Right ventricle myocardium superior (tissue), 1 donor: ENCODE measurements at regions not wholly inside any gene's neighbourhood (a gene's known extent, or its start where the extent isn't known, plus 50 kb on each side); places are given as distances from the start of the nearest gene placed in this dataset.
"Not testable (repeated sequence)": the region's sequence is repeated elsewhere in the genome, so short reads cannot be mapped to it uniquely, and the experiment has no call there.

ENCODE experiments used
- ATAC-seq: fragments of 200-7000 bp; cut with Tn5 transposase; one replicate; pipeline ENCODE4 v1.9.1; 2020; ENCODE audit warnings: mild to moderate bottlenecking; ENCODE audit not compliant: poor library complexity
- DNase-seq: peaks from one replicate; pipeline ENCODE4 v3.0.0-alpha.2; 2020
- intact Hi-C: fragments of 100-400 bp; cut with DNase I; formaldehyde crosslinking; loops from one replicate; pipeline ENCODE4 v1.11.2; 2022
- donor health status: DM: no; HTN: yes; CAD: no; lungs with severe emphysema.

DNA sequence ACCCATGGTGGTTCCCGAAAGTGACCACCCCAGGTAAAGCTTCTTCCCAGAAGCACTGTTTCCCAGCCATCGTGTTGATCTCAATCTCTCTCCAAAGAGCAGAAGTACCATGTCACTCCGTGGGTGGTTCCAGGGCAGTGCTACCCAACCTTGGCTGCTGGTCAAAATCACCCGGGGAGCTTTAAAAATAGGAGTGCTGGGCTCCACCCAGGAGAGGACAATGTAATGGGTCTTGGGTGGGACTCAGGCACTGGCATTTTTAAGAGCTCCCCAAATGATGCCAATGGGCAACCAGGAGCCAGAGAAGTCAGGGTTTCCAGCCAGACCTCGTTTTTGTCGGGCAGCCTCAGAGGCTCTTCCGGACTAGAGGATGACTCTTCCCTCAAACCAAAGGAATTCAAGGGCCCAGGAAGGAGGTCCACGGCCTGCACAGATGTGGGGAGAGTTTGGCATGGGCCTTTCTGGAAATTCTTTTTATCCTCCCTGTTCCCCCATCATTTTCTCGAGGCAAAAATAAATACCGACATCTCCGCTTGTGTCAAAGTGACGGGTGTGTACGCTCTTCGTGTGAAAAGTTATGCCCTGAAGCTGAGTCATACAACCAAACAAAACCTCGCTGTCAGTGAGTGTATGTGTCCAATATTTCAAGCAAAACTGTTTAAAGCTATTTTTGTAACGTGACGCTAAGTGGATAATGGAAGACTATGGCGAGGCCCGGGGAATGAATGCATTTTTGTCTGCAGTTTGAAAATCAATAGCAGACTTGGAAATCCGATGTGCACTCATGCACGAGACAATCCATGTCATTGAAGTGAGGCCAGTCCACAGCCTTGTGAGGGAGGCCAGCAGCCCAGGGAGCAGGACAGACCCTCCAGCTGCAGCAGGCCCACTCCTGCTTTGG, 364.1 kb downstream of the FOXL1 start:
- DNase-seq (no peak), ATAC-seq (no peak)
- intact Hi-C loops: no loop called here

DNA sequence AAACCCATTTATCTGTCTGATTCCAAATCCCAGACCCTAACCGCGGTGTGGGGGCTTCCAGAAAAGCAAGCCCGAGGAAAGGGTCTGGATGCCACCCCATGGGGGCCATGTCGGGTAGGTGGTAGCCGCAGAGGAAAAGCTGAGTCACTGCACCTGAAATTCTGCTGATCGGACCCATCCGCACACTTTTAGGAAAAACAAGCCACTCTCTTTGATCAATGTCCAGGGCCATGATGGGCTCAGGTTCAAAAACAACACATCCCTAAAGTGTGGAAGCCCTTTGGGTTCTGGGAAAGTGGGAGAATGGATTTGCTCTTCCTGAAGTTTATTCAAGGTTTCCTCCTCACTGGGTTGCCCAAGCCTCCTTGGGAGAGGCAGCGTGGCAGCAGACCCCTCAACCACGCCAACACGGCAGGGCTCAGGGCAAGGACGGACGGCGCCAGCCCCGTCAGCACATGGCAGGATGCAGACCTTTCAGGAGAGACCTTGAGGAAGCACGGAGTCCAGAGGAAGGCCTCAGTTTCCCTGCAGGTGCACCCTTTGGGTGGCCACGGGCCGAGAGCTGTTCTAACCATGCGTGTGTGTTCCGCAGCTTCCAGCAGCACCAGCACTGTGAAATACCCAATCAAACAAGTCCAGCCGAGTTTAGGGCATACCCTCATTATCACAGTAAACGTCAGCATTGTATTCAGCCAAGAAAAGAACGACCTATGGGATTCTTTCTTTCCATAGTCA, 367.0 kb downstream of the FOXL1 start:
- no peak for DNase-seq
- intact Hi-C loops: no loop called here
- no peak for ATAC-seq

DNA sequence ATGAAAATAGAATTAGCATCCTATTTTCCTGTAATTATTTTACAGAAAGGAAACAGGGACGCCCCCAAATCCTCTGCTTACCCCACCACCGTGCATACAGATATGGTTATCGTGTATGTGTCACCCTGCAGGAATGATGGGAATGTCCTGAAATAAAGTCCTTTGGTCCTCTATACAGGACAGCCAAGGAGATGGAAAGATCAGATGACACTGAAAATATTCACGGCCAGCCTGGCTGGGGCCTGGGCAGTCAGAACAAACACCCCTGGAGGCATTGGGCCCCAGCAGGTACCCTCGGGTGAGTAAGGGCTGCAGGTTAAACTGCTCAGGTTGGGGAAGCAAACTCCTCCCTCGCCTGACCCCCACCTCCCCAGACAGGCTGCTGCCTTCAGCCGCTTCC, 368.0 kb downstream of the FOXL1 start:
- DNase-seq (no peak), ATAC-seq (no peak)
- intact Hi-C loops: no loop called here

DNA sequence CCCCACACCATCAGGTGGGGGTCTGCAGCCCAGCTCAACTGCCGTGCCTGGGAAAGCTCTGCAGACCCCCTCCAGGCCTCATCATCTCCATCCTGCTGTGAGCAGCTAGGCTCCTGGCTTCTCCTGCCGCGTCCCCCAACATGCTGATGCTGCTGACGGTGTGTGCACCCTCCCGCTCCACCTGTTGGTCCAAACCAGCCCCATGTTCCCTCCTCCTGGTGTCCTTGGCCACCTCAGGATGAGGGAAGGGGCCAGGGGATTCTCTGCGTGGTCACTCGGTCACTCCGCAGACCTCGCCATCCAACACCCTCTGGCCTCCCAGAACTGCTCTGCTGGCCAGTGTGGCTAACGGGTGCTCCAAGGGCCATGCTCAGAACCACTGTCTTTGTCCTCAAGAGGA, 368.6 kb downstream of the FOXL1 start:
- intact Hi-C loops: no loop called here
- DNase-seq: no peak
- no peak for ATAC-seq

DNA sequence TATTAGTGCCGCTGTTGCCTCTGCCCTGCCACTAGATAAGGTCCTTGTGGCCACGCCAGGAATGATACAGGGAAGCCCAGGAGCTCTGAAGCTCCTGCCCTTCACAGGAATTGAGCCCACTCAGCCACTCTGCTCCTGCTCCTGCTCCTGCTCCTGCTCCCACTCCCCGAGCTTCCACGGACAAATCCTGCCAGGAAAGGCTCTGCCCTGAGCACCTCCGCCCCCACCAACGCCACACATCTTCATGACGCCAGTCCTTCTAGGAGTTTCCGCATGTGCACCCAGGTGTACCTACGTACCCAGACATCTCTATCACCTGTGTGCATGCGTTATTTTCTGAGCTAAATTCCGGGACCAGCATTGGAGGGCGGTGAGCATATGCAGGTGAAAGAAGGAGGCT, 369.1 kb downstream of the C16orf95 start:
- peak; percentile 36 for ATAC-seq
- intact Hi-C loops: no loop called here
- no peak for DNase-seq

DNA sequence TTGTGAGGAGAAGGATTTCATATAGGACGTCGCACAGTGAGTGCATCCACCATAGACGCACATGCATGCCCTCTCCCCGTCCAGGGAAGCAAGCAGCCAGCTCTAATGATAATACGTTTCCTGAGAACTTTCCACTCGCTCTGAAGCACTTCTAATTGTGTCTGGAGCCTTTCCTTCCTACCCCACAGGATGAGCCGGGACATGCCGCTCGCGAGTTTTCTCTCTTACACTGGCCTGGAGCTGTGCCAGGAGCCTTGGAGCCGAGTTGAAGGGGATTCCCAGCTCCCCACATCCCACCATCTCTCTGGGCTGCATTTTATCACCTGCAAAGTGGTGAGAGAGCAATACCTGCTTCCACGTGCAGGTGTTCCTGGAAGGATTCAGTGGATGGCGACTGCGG, 368.1 kb downstream of the C16orf95 start:
- no peak for DNase-seq
- no peak for ATAC-seq
- intact Hi-C loops: no loop called here

DNA sequence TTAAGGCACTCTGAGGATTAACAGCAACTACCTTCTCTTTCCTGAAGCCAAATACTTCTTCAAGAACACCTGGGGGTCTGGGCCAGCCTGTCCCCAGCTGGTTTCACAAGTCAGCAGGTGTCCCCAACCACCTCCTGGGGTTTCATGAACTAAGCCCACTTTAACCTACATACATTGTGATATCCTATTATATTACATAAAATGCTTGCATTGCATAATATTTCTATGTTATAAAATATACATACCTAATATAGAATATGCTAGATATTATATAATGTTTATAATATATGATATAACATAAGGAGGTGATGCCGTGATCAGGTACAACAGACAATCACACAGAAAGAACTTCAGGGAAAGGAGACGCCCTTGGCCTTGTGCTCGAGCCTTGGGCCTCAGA, 367.6 kb downstream of the C16orf95 start:
- ATAC-seq: no peak
- DNase-seq: no peak
- intact Hi-C loops: no loop called here

DNA sequence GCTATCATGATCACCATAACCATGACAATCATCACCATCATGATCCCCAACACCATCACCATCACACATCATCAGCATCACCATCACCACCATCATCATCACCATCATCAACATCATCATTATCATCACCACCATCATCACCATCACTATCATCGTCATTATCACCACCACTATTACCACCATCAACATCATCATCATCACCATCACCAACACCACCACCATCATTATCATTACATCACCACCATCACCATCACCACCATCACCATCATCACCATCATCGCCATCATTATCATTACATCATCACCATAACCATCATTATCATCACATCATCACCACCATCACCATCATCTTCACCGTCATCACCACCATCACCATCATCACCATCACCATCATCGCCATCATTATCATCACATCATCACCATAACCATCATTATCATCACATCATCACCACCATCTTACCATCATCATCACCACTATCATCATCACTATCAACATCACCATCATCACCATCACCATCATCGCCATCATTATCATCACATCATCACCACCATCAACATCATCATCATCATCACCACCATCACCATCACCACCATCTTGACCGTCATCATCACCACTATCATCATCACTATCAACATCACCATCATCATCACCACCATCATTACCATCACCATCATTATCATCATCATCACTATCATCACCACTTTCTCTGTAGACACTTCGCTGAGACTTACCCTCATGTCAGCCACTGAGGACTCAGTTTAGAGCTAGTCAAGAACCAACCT, 366.0 kb downstream of the C16orf95 start:
- ATAC-seq: no peak
- intact Hi-C loops: no loop called here
- no peak for DNase-seq

DNA sequence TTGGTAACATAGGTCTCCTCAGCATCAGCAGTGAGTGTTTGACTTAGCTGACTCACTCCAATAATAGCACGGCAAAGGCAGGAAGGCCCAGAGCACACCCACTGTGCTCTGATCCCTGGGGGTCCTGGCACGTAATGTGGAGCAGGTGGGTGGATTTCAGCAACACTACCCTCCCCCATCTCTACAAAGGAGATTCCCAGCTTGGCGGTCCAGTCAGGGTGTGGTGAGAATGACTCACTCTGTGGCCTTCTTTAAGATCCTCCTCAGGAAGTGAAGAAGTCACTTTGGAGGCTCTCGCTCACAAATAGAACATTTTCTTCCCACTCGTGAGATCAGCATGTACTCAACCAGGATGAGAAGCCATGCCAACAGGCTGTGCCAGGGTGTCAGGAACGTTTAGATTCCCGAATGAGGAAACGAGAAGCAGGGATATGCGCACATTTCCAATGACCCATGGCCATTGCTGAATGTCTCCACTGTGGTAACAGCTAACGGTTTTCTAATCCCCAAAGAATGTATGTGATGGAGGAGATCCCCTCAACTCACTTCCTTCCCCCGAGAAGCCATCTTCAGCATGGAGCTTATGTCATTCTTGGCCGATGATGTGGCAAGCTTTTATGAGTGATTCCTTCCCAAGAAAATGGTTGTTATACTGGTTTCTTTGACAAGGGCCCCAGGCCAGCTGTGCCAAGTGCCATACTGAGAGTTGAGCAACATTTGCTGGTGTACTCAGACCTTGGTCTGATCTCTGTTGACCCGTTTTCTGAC, 365.2 kb downstream of the C16orf95 start:
- intact Hi-C loops: no loop called here
- DNase-seq (no peak), ATAC-seq (peak; percentile 50)

DNA sequence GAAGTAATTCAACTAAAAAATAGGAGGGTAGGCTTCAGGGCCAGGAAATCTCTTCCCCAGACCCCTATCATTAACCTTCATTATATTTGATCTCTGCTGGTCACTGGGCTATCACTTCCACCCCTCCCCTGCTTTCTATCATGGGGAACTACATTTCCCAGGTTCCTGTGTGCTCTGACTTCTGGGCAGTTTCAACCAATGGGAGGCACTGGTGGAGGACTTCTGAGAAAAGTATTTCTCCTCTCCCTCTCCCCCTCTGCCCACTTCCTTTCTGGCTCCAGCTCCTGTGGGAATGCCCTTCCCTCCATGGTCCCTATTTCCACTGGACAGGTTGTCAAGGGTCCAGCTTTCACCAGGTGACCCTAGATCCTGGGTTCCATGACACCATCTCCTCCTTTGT, 364.4 kb downstream of the C16orf95 start:
- intact Hi-C loops: no loop called here
- ATAC-seq (no peak), DNase-seq (no peak)

DNA sequence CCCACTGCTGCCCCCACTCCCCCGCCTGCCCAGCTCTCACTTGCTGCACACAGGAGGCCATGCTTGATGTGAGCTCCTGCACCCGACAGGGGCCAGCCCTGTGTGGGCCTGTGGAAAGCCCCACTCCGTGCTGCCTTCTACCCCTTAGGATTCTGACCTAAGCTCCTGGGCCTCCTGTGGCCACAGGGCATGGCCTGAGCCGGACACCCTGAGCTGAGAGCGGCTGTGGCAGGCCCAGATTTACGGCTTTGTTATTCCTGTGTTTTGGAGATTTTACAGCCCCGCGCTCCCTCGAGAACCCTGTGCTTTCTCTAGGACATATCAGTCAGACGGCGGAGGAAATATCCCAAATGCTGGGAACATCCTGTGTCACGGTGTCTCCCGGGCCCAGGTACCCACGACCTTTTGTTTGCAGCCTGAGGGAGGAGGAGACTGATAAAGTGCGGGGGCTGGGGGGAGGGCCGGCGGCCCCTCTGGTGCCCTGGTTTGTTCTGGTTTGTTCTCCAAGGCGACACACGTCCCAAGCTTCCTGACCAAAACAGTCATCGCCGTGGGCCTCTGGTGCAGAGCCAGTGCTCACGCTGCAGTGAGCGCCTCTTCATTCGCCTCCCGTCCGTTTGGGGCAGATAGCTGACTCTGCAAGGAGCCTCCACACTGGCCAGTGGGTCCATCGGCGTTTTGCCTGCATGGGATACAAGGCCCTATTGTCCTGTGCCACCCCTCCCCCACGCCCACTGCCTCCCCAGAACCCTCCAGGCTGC, 363.4 kb downstream of the C16orf95 start:
- ATAC-seq (no peak), DNase-seq (no peak)
- intact Hi-C loops: no loop called here

DNA sequence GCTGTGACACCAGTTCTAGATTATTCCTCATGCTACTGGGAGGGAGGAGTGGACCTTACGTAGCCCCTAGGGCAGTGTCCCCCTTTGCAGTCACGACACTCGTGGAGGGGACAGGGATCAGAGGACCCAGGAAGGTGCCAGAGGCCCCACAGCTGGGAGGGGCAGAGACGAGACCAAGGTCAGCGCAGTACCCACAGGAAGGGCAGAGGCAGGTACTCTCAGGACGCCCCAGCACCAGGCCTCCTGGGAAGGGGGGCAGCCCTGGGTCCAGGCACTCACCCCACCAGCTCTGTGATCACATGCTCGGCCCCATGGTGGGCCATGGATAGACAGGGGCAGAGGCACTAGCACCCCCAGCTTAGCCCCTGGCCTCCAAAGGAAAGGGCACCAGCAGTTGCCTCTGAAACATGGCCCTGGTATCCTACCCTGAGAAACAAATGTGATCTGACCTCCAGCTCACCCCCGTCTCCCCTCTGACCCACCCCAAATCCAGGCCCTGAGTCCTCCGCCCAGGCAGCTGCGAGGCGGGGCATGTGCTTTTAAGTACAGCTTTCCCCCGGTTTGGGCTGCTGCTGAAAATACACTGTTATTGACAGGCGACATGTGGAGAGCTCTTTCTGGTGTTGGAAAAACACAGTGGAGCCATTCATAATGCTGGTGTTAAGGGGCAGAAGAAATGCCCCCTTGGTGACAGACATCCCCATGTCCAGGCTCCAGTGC, 361.9 kb downstream of the C16orf95 start:
- intact Hi-C loops: no loop called here
- ATAC-seq (no peak), DNase-seq (no peak)

DNA sequence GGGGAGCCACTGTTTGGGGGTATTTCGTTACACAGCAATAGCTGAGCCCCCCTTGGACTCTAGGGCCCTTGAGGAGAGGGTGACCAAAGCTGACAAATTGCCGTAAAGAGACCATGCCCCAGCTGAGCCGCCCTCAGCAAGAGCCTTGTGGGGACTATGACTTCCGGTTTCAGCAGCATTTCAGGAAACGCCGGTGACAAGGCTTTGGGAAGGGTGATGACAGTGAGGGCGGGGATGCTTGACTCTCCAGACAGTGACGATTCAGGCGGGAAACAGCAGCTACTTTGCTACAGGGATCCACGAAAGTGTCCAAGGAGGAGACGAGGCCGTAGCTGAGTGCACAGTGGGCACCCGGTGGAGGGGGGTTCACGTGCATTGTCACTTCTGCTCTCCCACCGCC, 360.8 kb downstream of the C16orf95 start:
- DNase-seq (no peak), ATAC-seq (no peak)
- intact Hi-C loops: no loop called here

DNA sequence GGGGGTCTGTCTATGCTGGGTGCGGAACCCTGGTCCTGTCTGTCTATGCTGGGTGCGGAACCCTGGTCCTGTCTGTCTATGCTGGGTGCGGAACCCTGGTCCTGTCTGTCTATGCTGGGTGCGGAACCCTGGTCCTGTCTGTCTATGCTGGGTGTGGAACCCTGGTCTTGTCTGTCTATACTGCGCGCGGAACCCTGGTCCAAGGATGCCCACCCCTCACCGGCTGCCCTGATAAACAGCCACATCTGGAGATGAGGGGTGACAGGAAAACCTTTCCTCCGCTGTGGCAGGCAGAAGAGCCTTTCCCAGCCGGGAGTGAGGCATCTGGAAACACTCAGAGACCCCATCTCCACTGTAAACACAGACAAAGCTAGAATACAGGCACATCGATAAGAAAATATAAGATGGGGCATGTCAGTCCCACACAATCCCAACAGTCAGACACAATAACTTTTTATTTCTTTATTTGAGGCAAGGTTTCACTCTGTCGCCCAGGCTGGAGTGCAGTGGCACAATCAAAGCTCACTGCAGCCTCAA, 359.5 kb downstream of the C16orf95 start:
- DNase-seq, intact Hi-C loops, ATAC-seq: not testable (repeated sequence)

DNA sequence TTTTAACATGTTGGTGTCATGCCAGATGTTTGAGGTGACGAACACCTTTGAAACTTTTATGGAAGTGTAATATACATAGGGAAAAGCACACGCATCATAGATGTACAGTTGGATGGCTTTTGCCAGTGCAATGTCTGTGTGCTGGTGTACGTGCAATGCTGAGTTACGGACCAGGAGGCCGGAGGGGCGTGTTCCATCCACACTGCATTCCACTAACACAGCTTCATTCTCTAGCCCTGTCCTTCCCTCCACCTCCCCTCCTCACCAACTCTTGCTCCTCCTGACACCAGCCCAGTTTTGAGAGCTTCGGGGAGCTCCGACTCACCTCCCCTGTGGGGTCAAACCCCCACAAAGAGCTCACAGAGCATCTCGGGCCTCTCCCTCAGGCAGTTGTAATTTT, 358.8 kb downstream of the C16orf95 start:
- DNase-seq: no peak
- ATAC-seq: no peak
- intact Hi-C loops: no loop called here

DNA sequence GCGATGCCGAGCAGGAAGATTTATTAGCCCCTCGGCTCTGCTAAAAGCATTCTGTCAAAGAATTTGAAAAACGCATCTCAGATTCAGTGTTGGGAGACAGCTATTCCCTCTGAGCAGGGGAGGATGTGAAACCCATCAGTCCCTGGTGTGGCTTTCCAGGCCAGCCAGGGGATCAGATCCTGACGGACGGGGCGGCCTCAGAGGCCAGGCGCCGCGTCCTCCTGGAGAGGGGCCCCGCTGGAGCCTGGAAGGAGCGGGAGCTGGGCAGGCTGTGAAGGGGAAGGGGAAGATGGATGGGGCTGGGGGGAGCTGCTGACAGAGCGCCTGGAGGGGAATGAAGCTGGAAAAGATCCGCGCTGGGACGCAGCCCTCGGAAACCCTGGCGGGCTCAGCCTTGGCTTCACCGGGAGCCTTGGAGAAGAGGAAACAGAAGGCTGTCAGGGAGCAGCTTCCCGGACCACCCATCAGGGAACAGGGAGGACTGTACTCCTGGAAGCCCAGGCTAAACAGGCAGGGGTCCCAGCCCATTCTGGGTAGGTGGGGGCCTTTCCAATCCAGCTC, 358.0 kb downstream of the C16orf95 start:
- intact Hi-C loops: no loop called here
- no peak for ATAC-seq
- no peak for DNase-seq

DNA sequence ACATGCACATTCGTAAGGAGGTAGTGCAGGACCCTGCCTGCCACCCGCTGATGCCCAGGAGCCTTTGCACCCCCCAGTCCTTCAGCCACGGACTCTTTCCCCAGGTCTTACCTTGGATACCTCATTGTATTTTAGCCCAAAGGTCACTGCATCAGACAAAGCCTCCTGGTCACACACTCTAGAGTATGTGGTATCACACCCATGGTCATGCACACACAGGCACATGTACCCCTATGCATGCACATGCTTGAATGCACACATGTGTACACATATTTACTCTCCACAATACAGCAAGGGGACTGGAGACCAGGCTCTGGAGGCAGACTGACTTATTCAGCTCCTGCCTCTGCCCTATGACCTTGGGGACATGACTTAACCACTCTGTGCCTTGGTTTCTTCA, 357.5 kb downstream of the C16orf95 start:
- ATAC-seq: no peak
- DNase-seq: no peak
- intact Hi-C loops: no loop called here
